B cell (primary cell): ENCODE measurements at regions not wholly inside any gene's neighbourhood (a gene's known extent, or its start where the extent isn't known, plus 50 kb on each side); places are given as distances from the start of the nearest gene placed in this dataset.
"Not testable (repeated sequence)": the region's sequence is repeated elsewhere in the genome, so short reads cannot be mapped to it uniquely, and the experiment has no call there.

Experiments
- ATAC-seq: fragments of 200-7000 bp; cut with Tn5 transposase; one replicate; pipeline ENCODE4 v1.10.0; 2021; ENCODE audit warnings: low read depth, mild to moderate bottlenecking, moderate number of reproducible peaks, moderate library complexity
- CTCF ChIA-PET: fragments of 350-600 bp; sonication (Branson Sonifier 250); formaldehyde crosslinking; loops from one replicate; lab custom pipeline; 2021; ENCODE audit warnings: antibody characterized with exemption, inconsistent platforms; lab: Charles Lee
- POLR2A ChIA-PET: fragments of 350-600 bp; sonication (Branson Sonifier 250); formaldehyde crosslinking; loops from one replicate; lab custom pipeline; 2021; ENCODE audit warnings: antibody characterized with exemption; lab: Charles Lee
- DNase-seq: peaks from one replicate; pipeline ENCODE4 v3.0.0; 2013
- H2AFZ ChIP-seq: 2 replicates; pipeline ENCODE4 v1.6.1; 2012; ENCODE audit warnings: mild to moderate bottlenecking, low read depth, low read length; ENCODE audit not compliant: insufficient read depth, poor library complexity, severe bottlenecking
- H3K27ac ChIP-seq, 2 donors: 1 replicate in 1 of 2; 2 replicates in 1 of 2; pipeline ENCODE4 v1.5.1; 2012 to 2013; ENCODE audit warnings: low read length in 2 of 2, mild to moderate bottlenecking in 2 of 2, moderate library complexity in 1 of 2
- H3K27me3 ChIP-seq, 4 experiments: fragments of 200-600 bp in 1 of 4; sonication (generic) in 1 of 4; replicated peaks in 1 of 4; 1 replicate in 2 of 4; 2 replicates in 2 of 4; pipeline versions ENCODE4 v1.6.1 to v1.7.0; 2013 to 2016; ENCODE audit warnings: low read length in 3 of 4, mild to moderate bottlenecking in 2 of 4, mixed read lengths in 1 of 4, moderate library complexity in 1 of 4; ENCODE audit not compliant: insufficient read depth in 4 of 4, control insufficient read depth in 3 of 4; ENCODE audit errors: control extremely low read depth in 1 of 4
- H3K36me3 ChIP-seq, 2 experiments: replicated peaks in 1 of 2; 1 replicate in 1 of 2; 2 replicates in 1 of 2; pipeline versions ENCODE4 v1.6.1 to v1.7.1; 2013; ENCODE audit warnings: low read length in 1 of 2; ENCODE audit not compliant: insufficient read depth in 2 of 2, control insufficient read depth in 1 of 2; ENCODE audit errors: control extremely low read depth in 1 of 2, extremely low read depth in 1 of 2
- H3K4me1 ChIP-seq, 2 donors: fragments of 200-600 bp in 1 of 2; sonication (generic) in 1 of 2; 1 replicate in 1 of 2; 2 replicates in 1 of 2; pipeline versions ENCODE4 v1.5.1 to v1.6.1; 2013 to 2017; ENCODE audit warnings: low read length in 2 of 2; ENCODE audit not compliant: control insufficient read depth in 2 of 2, insufficient read depth in 2 of 2
- H3K4me2 ChIP-seq: replicated peaks from 2 replicates; pipeline ENCODE3; 2012; ENCODE audit warnings: mild to moderate bottlenecking, low read depth, low read length; ENCODE audit not compliant: poor library complexity, severe bottlenecking
- H3K4me3 ChIP-seq, 5 experiments: fragments of 200-600 bp in 1 of 5; sonication (generic) in 1 of 5; 1 replicate in 3 of 5; 2 replicates in 2 of 5; pipeline versions ENCODE4 v1.5.1 to v1.7.0; 2011 to 2016; ENCODE audit warnings: low read length in 4 of 5, mild to moderate bottlenecking in 4 of 5, low read depth in 2 of 5, control low read depth in 1 of 5, moderate library complexity in 1 of 5; ENCODE audit not compliant: insufficient read depth in 1 of 5; ENCODE audit errors: control extremely low read depth in 1 of 5, extremely low read depth in 1 of 5
- H3K79me2 ChIP-seq: fragments of 200-600 bp; sonication (generic); one replicate; pipeline ENCODE4 v1.6.0; 2016; ENCODE audit warnings: low read length; ENCODE audit not compliant: control insufficient read depth, insufficient read depth
- H3K9ac ChIP-seq: fragments of 200-600 bp; sonication (generic); 2 replicates; pipeline ENCODE4 v1.6.1; 2017; ENCODE audit warnings: mild to moderate bottlenecking, low read length, moderate library complexity
- H3K9me3 ChIP-seq, 3 donors: one replicate each; pipeline versions ENCODE4 v1.6.1 to v1.7.1; 2013; ENCODE audit warnings: low read length in 2 of 3; ENCODE audit not compliant: control insufficient read depth in 2 of 3, insufficient read depth in 1 of 3; ENCODE audit errors: control extremely low read depth in 1 of 3
- H4K20me1 ChIP-seq: 2 replicates; pipeline ENCODE4 v1.6.0; 2012; ENCODE audit warnings: mild to moderate bottlenecking, low read length; ENCODE audit not compliant: insufficient read depth, control insufficient read depth, poor library complexity, severe bottlenecking
- H3K27ac Mint-ChIP-seq: one replicate; pipeline ENCODE4 v1.8.0; 2021; ENCODE audit warnings: mixed read lengths
- H3K27me3 Mint-ChIP-seq: one replicate; pipeline ENCODE4 v1.8.0; 2021; ENCODE audit warnings: mixed read lengths
- H3K4me1 Mint-ChIP-seq: one replicate; pipeline ENCODE4 v1.8.0; 2021; ENCODE audit warnings: mixed read lengths
- H3K4me3 Mint-ChIP-seq: one replicate; pipeline ENCODE4 v1.8.0; 2021; ENCODE audit warnings: mixed read lengths
- H3K9me3 Mint-ChIP-seq: one replicate; pipeline ENCODE4 v1.8.0; 2022; ENCODE audit warnings: mixed read lengths; ENCODE audit not compliant: insufficient read depth
- CTCF ChIP-seq: fragments of 200-600 bp; IDR thresholded peaks from one replicate; pipeline ENCODE4 v1.8.0; 2022; ENCODE audit warnings: antibody characterized with exemption, mild to moderate bottlenecking
- EZH2 ChIP-seq: IDR thresholded peaks from 2 replicates; pipeline ENCODE4 v1.6.1; 2012; ENCODE audit warnings: borderline replicate concordance, low read depth, mild to moderate bottlenecking, moderate library complexity, low read length; ENCODE audit not compliant: insufficient read depth, poor library complexity, severe bottlenecking
- WGBS: methylation state at CpG from one replicate; pipeline ENCODE4 v1.1.5; 2013; ENCODE audit warnings: missing lambda C conversion rate; ENCODE audit not compliant: insufficient coverage; 5-methylcytosine and 5-hydroxymethylcytosine counted together
- intact Hi-C: fragments of 100-400 bp; cut with micrococcal nuclease; formaldehyde crosslinking; loops from one replicate; pipeline ENCODE4 v1.10.0; 2022

- no CpG with 5 or more reads among the region's 1 CpG for WGBS
- POLR2A ChIA-PET, H3K4me3 Mint-ChIP-seq, H3K4me2 ChIP-seq, CTCF ChIA-PET, H3K36me3 ChIP-seq, H3K4me1 ChIP-seq, H2AFZ ChIP-seq, H3K27ac ChIP-seq, H3K4me3 ChIP-seq, H3K79me2 ChIP-seq, H3K9ac ChIP-seq, H3K9me3 ChIP-seq, H4K20me1 ChIP-seq, ATAC-seq, H3K27ac Mint-ChIP-seq, H3K27me3 Mint-ChIP-seq, H3K4me1 Mint-ChIP-seq, H3K9me3 Mint-ChIP-seq, intact Hi-C loops, H3K27me3 ChIP-seq, DNase-seq: not testable (repeated sequence)
Observed at GRCh38 chr13:107916902-107917301, 298.4 kb downstream of the LIG4 start.

- H3K27me3 ChIP-seq, result no peaks in the 10 kb centered on the region
- Mint-ChIP-seq H3K9me3 (peaks cover 7% of the 10 kb centered on the region), H3K4me1 (no peaks in the 10 kb centered on the region), H3K4me3 (no peak overlapping the region), H3K27me3 (no peaks in the 10 kb centered on the region), H3K27ac (no peak overlapping the region)
- H3K4me1 ChIP-seq, result no peaks in the 10 kb centered on the region
- no peak for ATAC-seq
- DNase-seq, result no peak
- H3K79me2 ChIP-seq, result no peaks in the 10 kb centered on the region
- H3K9me3 ChIP-seq, result no peaks in the 10 kb centered on the region
- no peak overlapping the region for H3K9ac ChIP-seq
- intact Hi-C loops, result no loop called here
- no CpG with 5 or more reads among the region's 2 CpGs for WGBS
- ChIA-PET POLR2A (no interaction called here), CTCF (no interaction called here)
- no peak overlapping the region for H3K4me2 ChIP-seq
- no peak overlapping the region for H2AFZ ChIP-seq
- H3K36me3 ChIP-seq, result no peaks in the 10 kb centered on the region
- no peak overlapping the region for H3K4me3 ChIP-seq
- H3K27ac ChIP-seq, result no peak overlapping the region
- H4K20me1 ChIP-seq, result no peaks in the 10 kb centered on the region
- TF ChIP-seq EZH2 (no peak), CTCF (no peak)
Observed at GRCh38 chr13:107912745-107913144, 302.6 kb downstream of the LIG4 start.
